GM23338 (cell line): ENCODE measurements at regions not wholly inside any gene's neighbourhood (a gene's known extent, or its start where the extent isn't known, plus 50 kb on each side); places are given as distances from the start of the nearest gene placed in this dataset.

Experiments used
- ATAC-seq: fragments of 200-7000 bp; cut with Tn5 transposase; 3 replicates; pipeline ENCODE4 v1.9.1; 2020
- DNase-seq: peaks from one replicate; pipeline ENCODE4 v3.0.0-alpha.2; 2015; ENCODE audit warnings: low spot score
- H2AFZ ChIP-seq: fragments of 200-600 bp; sonication (generic); 2 replicates; pipeline ENCODE4 v1.8.0; 2016; ENCODE audit warnings: antibody characterized with exemption, mild to moderate bottlenecking, moderate library complexity
- H3F3A ChIP-seq: fragments of 200-600 bp; sonication (generic); replicated peaks from 2 replicates; pipeline ENCODE4 v1.8.0; 2017; ENCODE audit warnings: antibody characterized with exemption, mixed run types, low read depth
- H3K27ac ChIP-seq: fragments of 200-600 bp; sonication (generic); 2 replicates; pipeline ENCODE4 v1.6.1; 2016; ENCODE audit warnings: low read depth
- H3K27me3 ChIP-seq: fragments of 200-600 bp; sonication (generic); 2 replicates; pipeline ENCODE4 v1.8.0; 2016; ENCODE audit warnings: mild to moderate bottlenecking, mixed run types, moderate library complexity; ENCODE audit not compliant: insufficient read depth
- H3K36me3 ChIP-seq: fragments of 200-600 bp; sonication (generic); 2 replicates; pipeline ENCODE4 v1.8.0; 2016; ENCODE audit warnings: mild to moderate bottlenecking; ENCODE audit not compliant: insufficient read depth
- H3K4me1 ChIP-seq: fragments of 200-600 bp; sonication (generic); 2 replicates; pipeline ENCODE4 v1.8.0; 2016; ENCODE audit warnings: mild to moderate bottlenecking, moderate library complexity; ENCODE audit not compliant: insufficient read depth
- H3K4me2 ChIP-seq: fragments of 200-600 bp; sonication (generic); 2 replicates; pipeline ENCODE4 v1.7.1; 2017; ENCODE audit warnings: mixed run types
- H3K4me3 ChIP-seq: fragments of 200-600 bp; sonication (generic); 2 replicates; pipeline ENCODE4 v1.6.1; 2016; ENCODE audit warnings: mixed run types
- H3K79me2 ChIP-seq: fragments of 200-600 bp; sonication (generic); replicated peaks from 2 replicates; pipeline ENCODE4 v1.8.0; 2017; ENCODE audit warnings: mild to moderate bottlenecking; ENCODE audit not compliant: insufficient read depth
- H3K9me2 ChIP-seq: fragments of 200-600 bp; sonication (generic); 2 replicates; pipeline ENCODE4 v1.8.0; 2017; ENCODE audit not compliant: insufficient read depth
- H4K20me1 ChIP-seq: fragments of 200-600 bp; sonication (generic); replicated peaks from 2 replicates; pipeline ENCODE4 v1.8.0; 2017; ENCODE audit warnings: mild to moderate bottlenecking; ENCODE audit not compliant: insufficient read depth
- H3K27ac Mint-ChIP-seq: 2 replicates; pipeline ENCODE4 v1.8.0; 2020; ENCODE audit warnings: inconsistent platforms, mild to moderate bottlenecking, moderate library complexity, mixed read lengths
- H3K27me3 Mint-ChIP-seq: 3 replicates; pipeline ENCODE4 v1.8.0; 2022; ENCODE audit warnings: low read depth, mild to moderate bottlenecking, moderate library complexity, mixed read lengths, inconsistent platforms; ENCODE audit not compliant: insufficient read depth, poor library complexity
- H3K36me3 Mint-ChIP-seq: 3 replicates; pipeline ENCODE4 v1.8.0; 2021; ENCODE audit warnings: low read depth, mild to moderate bottlenecking, inconsistent platforms, moderate library complexity, mixed read lengths
- H3K4me1 Mint-ChIP-seq: 3 replicates; pipeline ENCODE4 v1.8.0; 2020; ENCODE audit warnings: mild to moderate bottlenecking, inconsistent platforms, mixed read lengths
- H3K4me3 Mint-ChIP-seq: 3 replicates; pipeline ENCODE4 v1.8.0; 2021; ENCODE audit warnings: moderate library complexity, mild to moderate bottlenecking, inconsistent platforms, mixed read lengths
- H3K9me3 Mint-ChIP-seq: 3 replicates; pipeline ENCODE4 v1.8.0; 2020; ENCODE audit warnings: moderate library complexity, mild to moderate bottlenecking, inconsistent platforms, mixed read lengths
- CREB1 ChIP-seq: fragments of 250-450 bp; sonication (Bioruptor Pico); IDR thresholded peaks from 2 replicates; pipeline ENCODE4 v1.5.0; 2020; ENCODE audit warnings: low read depth, mild to moderate bottlenecking, moderate library complexity
- CTCF ChIP-seq, 2 experiments: fragments of 200-600 bp in 1 of 2; sonication (generic) in 1 of 2; conservative IDR thresholded peaks; 2 replicates each; pipeline versions ENCODE4 v1.5.1 to v1.6.1; 2016 to 2017; ENCODE audit warnings: antibody characterized with exemption in 2 of 2, low read depth in 2 of 2, mild to moderate bottlenecking in 2 of 2, moderate library complexity in 1 of 2
- ETS1 ChIP-seq: IDR thresholded peaks from 2 replicates; pipeline ENCODE4 v1.6.1; 2016; ENCODE audit warnings: antibody characterized with exemption
- EZH2 ChIP-seq: fragments of 200-600 bp; sonication (generic); IDR thresholded peaks from one replicate; pipeline ENCODE4 v1.8.0; 2017; ENCODE audit warnings: antibody characterized with exemption, mild to moderate bottlenecking, low read depth; ENCODE audit not compliant: unreplicated experiment
- EZH2phosphoT487 ChIP-seq: fragments of 200-600 bp; sonication (generic); IDR thresholded peaks from one replicate; pipeline ENCODE4 v1.8.1; 2018; ENCODE audit warnings: antibody characterized with exemption; ENCODE audit not compliant: unreplicated experiment
- NANOG ChIP-seq: IDR thresholded peaks from 2 replicates; pipeline ENCODE4 v1.6.1; 2016; ENCODE audit warnings: antibody characterized with exemption, borderline replicate concordance
- POLR2AphosphoS5 ChIP-seq: IDR thresholded peaks from 2 replicates; pipeline ENCODE4 v1.6.1; 2016; ENCODE audit warnings: antibody characterized with exemption, low read depth
- STAT1 ChIP-seq: IDR thresholded peaks from one replicate; pipeline ENCODE4 v1.6.1; 2016; ENCODE audit warnings: antibody characterized with exemption; ENCODE audit not compliant: unreplicated experiment
- ZNF114 ChIP-seq: fragments of 250-450 bp; sonication (Bioruptor Pico); IDR thresholded peaks from 2 replicates; pipeline ENCODE4 v1.5.0; 2020; ENCODE audit warnings: mild to moderate bottlenecking, moderate library complexity
- ZNF331 ChIP-seq: fragments of 250-450 bp; sonication (Bioruptor Pico); IDR thresholded peaks from 2 replicates; pipeline ENCODE4 v1.5.0; 2020; ENCODE audit warnings: low read depth, mild to moderate bottlenecking, moderate library complexity
- ZNF462 ChIP-seq: fragments of 250-450 bp; sonication (Bioruptor Pico); IDR thresholded peaks from 2 replicates; pipeline ENCODE4 v1.5.0; 2020; ENCODE audit warnings: mild to moderate bottlenecking, moderate library complexity
- TF ChIP-seq, protein P1 (sequence below): IDR thresholded peaks from one replicate; pipeline ENCODE4 v1.6.1; 2018; ENCODE audit warnings: antibody characterized with exemption; ENCODE audit not compliant: unreplicated experiment

DNA sequence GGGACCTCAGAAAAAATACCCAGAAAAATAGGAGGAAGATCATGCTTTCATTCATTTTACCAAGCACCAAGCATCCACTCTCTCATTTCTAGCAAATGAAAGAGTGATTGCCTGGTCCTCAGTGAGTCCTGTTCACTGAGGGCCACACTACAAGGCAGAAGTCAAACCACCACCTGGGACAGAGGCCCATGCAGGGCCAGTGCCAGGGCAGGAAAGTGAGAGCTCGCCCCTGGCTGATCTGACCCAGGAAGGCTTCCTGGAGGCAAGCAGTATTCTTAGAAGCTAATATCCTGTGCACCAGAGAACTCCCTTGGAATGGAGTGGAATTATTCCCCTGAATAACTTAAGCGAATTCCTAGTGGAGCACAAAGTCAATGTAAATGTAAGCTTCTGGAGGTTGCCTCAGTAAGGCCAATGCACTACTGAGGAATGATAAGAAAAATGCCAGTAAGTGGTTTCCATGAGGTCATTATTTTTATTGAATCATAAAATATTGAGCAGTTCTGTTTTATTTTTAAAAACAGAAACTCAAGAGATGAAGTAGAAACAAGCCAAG is 191.6 kb upstream of the ID2 start:
- Histone ChIP-seq H3K4me1 (no peaks in the 10 kb centered on the region; the same call in 1 of the 2 replicates), H3K4me2 (no peak overlapping the region), H3K4me3 (no peak overlapping the region), H3F3A (no peaks in the 10 kb centered on the region), H3K36me3 (no peaks in the 10 kb centered on the region), H3K27me3 (no peaks in the 10 kb centered on the region), H3K9me2 (no peaks in the 10 kb centered on the region), H2AFZ (0 out of 2 replicates have a peak overlapping the region, but pooled peaks have one; percentile 28), H3K27ac (no peak overlapping the region), H3K79me2 (no peaks in the 10 kb centered on the region), H4K20me1 (no peaks in the 10 kb centered on the region)
- Mint-ChIP-seq H3K36me3 (no peaks in the 10 kb centered on the region), H3K9me3 (no peaks in the 10 kb centered on the region), H3K27me3 (no peaks in the 10 kb centered on the region), H3K27ac (no peak overlapping the region), H3K4me1 (peaks cover 31% of the 10 kb centered on the region), H3K4me3 (no peak overlapping the region)
- no peak for DNase-seq
- no peak for ATAC-seq
- TF ChIP-seq, protein P1, sequence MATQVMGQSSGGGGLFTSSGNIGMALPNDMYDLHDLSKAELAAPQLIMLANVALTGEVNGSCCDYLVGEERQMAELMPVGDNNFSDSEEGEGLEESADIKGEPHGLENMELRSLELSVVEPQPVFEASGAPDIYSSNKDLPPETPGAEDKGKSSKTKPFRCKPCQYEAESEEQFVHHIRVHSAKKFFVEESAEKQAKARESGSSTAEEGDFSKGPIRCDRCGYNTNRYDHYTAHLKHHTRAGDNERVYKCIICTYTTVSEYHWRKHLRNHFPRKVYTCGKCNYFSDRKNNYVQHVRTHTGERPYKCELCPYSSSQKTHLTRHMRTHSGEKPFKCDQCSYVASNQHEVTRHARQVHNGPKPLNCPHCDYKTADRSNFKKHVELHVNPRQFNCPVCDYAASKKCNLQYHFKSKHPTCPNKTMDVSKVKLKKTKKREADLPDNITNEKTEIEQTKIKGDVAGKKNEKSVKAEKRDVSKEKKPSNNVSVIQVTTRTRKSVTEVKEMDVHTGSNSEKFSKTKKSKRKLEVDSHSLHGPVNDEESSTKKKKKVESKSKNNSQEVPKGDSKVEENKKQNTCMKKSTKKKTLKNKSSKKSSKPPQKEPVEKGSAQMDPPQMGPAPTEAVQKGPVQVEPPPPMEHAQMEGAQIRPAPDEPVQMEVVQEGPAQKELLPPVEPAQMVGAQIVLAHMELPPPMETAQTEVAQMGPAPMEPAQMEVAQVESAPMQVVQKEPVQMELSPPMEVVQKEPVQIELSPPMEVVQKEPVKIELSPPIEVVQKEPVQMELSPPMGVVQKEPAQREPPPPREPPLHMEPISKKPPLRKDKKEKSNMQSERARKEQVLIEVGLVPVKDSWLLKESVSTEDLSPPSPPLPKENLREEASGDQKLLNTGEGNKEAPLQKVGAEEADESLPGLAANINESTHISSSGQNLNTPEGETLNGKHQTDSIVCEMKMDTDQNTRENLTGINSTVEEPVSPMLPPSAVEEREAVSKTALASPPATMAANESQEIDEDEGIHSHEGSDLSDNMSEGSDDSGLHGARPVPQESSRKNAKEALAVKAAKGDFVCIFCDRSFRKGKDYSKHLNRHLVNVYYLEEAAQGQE = no peak
- TF ChIP-seq NANOG (no peak), POLR2AphosphoS5 (no peak), ETS1 (no peak), CTCF (conservative IDR thresholded peaks at IDR 0.05; ENCODE audit: low read depth in 2 of 2) (no peak), CREB1 (CRISPR knock-in tag) (no peak), STAT1 (no peak), ZNF331 (CRISPR knock-in tag) (no peak), EZH2phosphoT487 (no peak), ZNF114 (CRISPR knock-in tag) (no peak), EZH2 (no peak), ZNF462 (CRISPR knock-in tag) (no peak)
